ENCODE measurements at regions not wholly inside any gene's neighbourhood (a gene's known extent, or its start where the extent isn't known, plus 50 kb on each side); places are given as distances from the start of the nearest gene placed in this dataset.

- no peak overlapping the region for H3K27ac Mint-ChIP-seq (ENCODE audit: unreplicated experiment)
- no peaks in the 10 kb centered on the region for H3K9me3 Mint-ChIP-seq (ENCODE audit: unreplicated experiment)
- FAIRE-seq, result no peak
Measured at GRCh38 chr18:61710082-61710620, 182.7 kb downstream of the RNF152 start.

GRCh38 chr18:61706276-61706915 is 186.4 kb downstream of the RNF152 start:
- Histone ChIP-seq H3K27me3 (ENCODE audit: insufficient read depth, low read length) (no peaks in the 10 kb centered on the region), H4K20me1 (ENCODE audit: insufficient read depth, low read length) (no peaks in the 10 kb centered on the region), H3K4me2 (ENCODE audit: low read length) (no peak overlapping the region), H3K4me1 (ENCODE audit: insufficient read depth, low read length) (peaks cover 4% of the 10 kb centered on the region), H2AFZ (ENCODE audit: low read depth, low read length) (no peak overlapping the region), H3K9me3 (ENCODE audit: insufficient read depth, low read depth, low read length) (no peaks in the 10 kb centered on the region), H3K79me2 (ENCODE audit: insufficient read depth, low read length) (no peaks in the 10 kb centered on the region), H3K4me3 (ENCODE audit: insufficient read depth, low read depth, low read length) (no peak overlapping the region), H3K27ac (ENCODE audit: low read depth, low read length) (no peak overlapping the region), H3K36me3 (ENCODE audit: insufficient read depth, low read length) (no peaks in the 10 kb centered on the region), H3K9ac (ENCODE audit: low read length) (no peak overlapping the region)
- Mint-ChIP-seq H3K4me1 (ENCODE audit: low read depth, unreplicated experiment) (no peaks in the 10 kb centered on the region), H3K9me3 (ENCODE audit: unreplicated experiment) (peaks cover 1% of the 10 kb centered on the region), H3K36me3 (ENCODE audit: low read depth, unreplicated experiment) (no peaks in the 10 kb centered on the region), H3K27ac (ENCODE audit: unreplicated experiment) (no peak overlapping the region), H3K4me3 (ENCODE audit: unreplicated experiment) (no peak overlapping the region), H3K27me3 (ENCODE audit: low read depth, unreplicated experiment) (peaks cover 11% of the 10 kb centered on the region)
- TF ChIP-seq CTCF (IDR thresholded peaks at IDR 0.05; ENCODE audit: insufficient read depth, low read depth, low read length) (no peak), EZH2 (IDR thresholded peaks at IDR 0.05; ENCODE audit: insufficient read depth, low read length) (no peak)
- DNase-seq (ENCODE audit: low read depth) (no peak), FAIRE-seq (peak; percentile 63)

More at GRCh38 chr18:61710082-61710620, 182.7 kb downstream of the RNF152 start:
- H2AFZ ChIP-seq (ENCODE audit: low read depth, low read length), result no peak overlapping the region
- H3K27ac ChIP-seq (ENCODE audit: low read depth, low read length), result no peak overlapping the region
- Mint-ChIP-seq H3K36me3 (ENCODE audit: low read depth, unreplicated experiment) (no peaks in the 10 kb centered on the region), H3K4me1 (ENCODE audit: low read depth, unreplicated experiment) (no peaks in the 10 kb centered on the region), H3K27me3 (ENCODE audit: low read depth, unreplicated experiment) (peaks cover 11% of the 10 kb centered on the region), H3K4me3 (ENCODE audit: unreplicated experiment) (no peak overlapping the region)
- no peak for DNase-seq (ENCODE audit: low read depth)
- no peak overlapping the region for H3K4me2 ChIP-seq (ENCODE audit: low read length)
- no peaks in the 10 kb centered on the region for H3K4me1 ChIP-seq (ENCODE audit: insufficient read depth, low read length)
- H3K79me2 ChIP-seq (ENCODE audit: insufficient read depth, low read length), result no peaks in the 10 kb centered on the region
- TF ChIP-seq EZH2 (IDR thresholded peaks at IDR 0.05; ENCODE audit: insufficient read depth, low read length), result no peak
- no peak for TF ChIP-seq CTCF (IDR thresholded peaks at IDR 0.05; ENCODE audit: insufficient read depth, low read depth, low read length)
- no peak overlapping the region for H3K4me3 ChIP-seq (ENCODE audit: insufficient read depth, low read depth, low read length)
- no peaks in the 10 kb centered on the region for H4K20me1 ChIP-seq (ENCODE audit: insufficient read depth, low read length)
- H3K27me3 ChIP-seq (ENCODE audit: insufficient read depth, low read length), result no peaks in the 10 kb centered on the region
- H3K9ac ChIP-seq (ENCODE audit: low read length), result no peak overlapping the region
- H3K9me3 ChIP-seq (ENCODE audit: insufficient read depth, low read depth, low read length), result no peaks in the 10 kb centered on the region
- no peaks in the 10 kb centered on the region for H3K36me3 ChIP-seq (ENCODE audit: insufficient read depth, low read length)

GRCh38 chr18:61703508-61703907 is 189.3 kb downstream of the RNF152 start:
- H3K4me1 Mint-ChIP-seq (ENCODE audit: low read depth, unreplicated experiment), result no peaks in the 10 kb centered on the region
- Histone ChIP-seq H4K20me1 (ENCODE audit: insufficient read depth, low read length) (no peaks in the 10 kb centered on the region), H3K27me3 (ENCODE audit: insufficient read depth, low read length) (no peaks in the 10 kb centered on the region), H3K4me2 (ENCODE audit: low read length) (no peak overlapping the region), H3K9ac (ENCODE audit: low read length) (no peak overlapping the region), H3K4me1 (ENCODE audit: insufficient read depth, low read length) (peaks cover 8% of the 10 kb centered on the region), H3K36me3 (ENCODE audit: insufficient read depth, low read length) (no peaks in the 10 kb centered on the region), H3K4me3 (ENCODE audit: insufficient read depth, low read depth, low read length) (no peak overlapping the region), H3K9me3 (ENCODE audit: insufficient read depth, low read depth, low read length) (no peaks in the 10 kb centered on the region), H2AFZ (ENCODE audit: low read depth, low read length) (no peak overlapping the region), H3K27ac (ENCODE audit: low read depth, low read length) (no peak overlapping the region), H3K79me2 (ENCODE audit: insufficient read depth, low read length) (no peaks in the 10 kb centered on the region)
- DNase-seq (ENCODE audit: low read depth) (peak; percentile 80), FAIRE-seq (peak; percentile 45)
- no peaks in the 10 kb centered on the region for H3K36me3 Mint-ChIP-seq (ENCODE audit: low read depth, unreplicated experiment)
- no peak overlapping the region for H3K27ac Mint-ChIP-seq (ENCODE audit: unreplicated experiment)
- no peak for TF ChIP-seq EZH2 (IDR thresholded peaks at IDR 0.05; ENCODE audit: insufficient read depth, low read length)
- no peak for TF ChIP-seq CTCF (IDR thresholded peaks at IDR 0.05; ENCODE audit: insufficient read depth, low read depth, low read length)
- peaks cover 5% of the 10 kb centered on the region for H3K27me3 Mint-ChIP-seq (ENCODE audit: low read depth, unreplicated experiment)
- no peak overlapping the region for H3K4me3 Mint-ChIP-seq (ENCODE audit: unreplicated experiment)
- peaks cover 1% of the 10 kb centered on the region for H3K9me3 Mint-ChIP-seq (ENCODE audit: unreplicated experiment)
